GM19025 (cell line): ENCODE measurements at regions not wholly inside any gene's neighbourhood (a gene's known extent, or its start where the extent isn't known, plus 50 kb on each side); places are given as distances from the start of the nearest gene placed in this dataset.

Experiments used
- ATAC-seq: cut with Tn5 transposase; IDR thresholded peaks from one replicate; pipeline ENCODE4 v1.9.1; 2021; ENCODE audit warnings: mild to moderate bottlenecking, low read depth, moderate library complexity; ENCODE audit not compliant: unreplicated experiment

DNA sequence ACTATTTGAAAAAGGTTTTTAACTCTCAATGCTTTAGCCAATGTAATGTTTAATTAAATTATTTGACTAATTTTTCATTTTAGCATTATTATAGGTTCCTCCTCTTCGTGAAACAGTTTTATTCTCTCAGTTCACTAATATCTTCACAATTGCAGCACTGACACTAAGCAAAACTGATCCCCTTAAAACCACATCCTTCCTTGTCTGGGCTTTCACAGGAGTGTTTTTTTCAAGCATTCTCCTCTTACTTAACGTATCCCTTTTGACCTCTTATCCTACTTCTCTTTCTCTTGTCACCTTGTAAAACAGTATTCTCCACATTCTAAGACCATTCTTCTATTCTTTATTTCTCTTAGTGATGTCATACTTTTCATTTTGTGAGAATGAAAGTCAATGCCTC, 112.8 kb downstream of the DSC3 start:
- no peak for ATAC-seq

DNA sequence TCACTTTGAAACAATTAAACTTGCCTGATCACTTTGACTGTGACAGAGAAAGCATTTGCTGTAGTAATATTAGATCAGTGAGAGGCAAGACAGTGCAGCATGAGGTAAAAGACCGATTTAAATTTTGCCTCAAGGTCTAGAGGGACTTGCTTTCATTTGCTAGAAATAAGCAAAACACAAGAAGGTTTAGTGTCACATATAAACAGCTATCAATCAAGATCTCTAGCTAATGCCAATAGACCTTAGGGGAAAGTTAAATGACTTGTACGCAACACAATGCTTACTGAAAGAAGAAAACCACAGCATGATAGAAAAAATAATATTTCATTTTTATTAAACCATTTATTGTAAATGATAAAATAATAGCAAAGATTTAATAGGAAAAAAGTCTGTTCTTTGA, 113.5 kb downstream of the DSC3 start:
- ATAC-seq = no peak

DNA sequence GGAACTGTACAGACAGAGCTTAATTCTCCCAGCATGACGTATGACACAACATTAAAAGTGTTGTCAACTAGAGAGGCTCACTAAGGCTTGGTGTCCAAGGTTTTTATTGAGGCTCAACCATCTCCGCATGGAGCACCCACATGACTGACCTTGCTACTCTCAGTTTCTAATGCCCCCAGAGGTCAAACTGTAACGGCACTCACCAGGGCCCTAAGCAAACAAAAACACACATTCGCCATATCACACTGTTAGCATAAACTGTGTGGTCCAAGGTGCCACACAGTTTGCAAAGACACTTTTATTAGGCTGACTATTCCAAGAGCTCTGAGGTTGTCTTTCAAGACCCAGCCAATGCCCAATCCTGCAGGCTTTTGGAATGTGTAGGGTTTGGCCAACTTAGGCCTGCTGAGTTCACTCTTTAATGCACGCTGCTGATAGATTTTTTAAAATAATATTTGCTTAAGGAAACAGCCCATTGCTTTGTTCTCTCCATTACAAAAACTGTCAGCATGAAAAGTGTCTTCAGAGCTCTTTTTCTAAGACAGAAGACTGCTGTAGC, 114.9 kb downstream of the DSC3 start:
- no peak for ATAC-seq

DNA sequence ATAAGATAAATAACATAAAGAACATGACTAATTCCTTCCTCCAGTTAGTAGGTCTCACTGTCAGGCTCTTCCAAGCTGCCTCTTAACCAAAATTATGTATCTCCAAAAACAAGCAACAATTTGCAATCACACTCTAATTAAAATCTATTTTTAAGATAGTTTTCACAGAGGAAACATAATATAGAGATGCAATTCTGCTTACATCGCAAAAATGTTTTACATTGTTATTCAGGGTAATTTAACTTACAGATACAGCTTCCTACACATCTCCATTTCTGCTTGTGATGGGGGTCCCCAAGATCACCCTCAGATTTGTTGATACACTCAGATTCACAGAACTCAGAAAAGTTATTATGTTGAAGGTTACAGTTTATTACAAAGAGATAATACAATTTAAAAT, 115.5 kb downstream of the DSC3 start:
- no peak for ATAC-seq

DNA sequence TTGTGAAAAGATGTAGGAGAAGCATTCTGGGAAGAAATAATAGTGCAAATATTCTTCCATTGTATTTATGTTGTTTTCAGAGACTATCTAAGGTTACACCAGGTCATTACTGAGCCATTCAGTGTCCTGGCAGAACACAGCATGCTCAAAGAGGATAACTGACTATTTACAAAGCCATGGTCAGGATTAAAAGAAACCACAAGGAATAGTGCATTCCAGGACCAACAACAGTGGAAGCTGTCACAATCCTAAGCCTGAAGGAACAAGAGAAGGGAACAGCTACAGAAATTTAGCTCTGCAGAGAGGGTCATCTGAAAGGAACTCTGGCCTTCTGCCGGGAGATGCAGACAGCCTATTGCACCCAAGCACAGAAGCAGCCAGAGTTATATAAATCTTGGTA, 116.7 kb downstream of the DSC3 start:
- no peak for ATAC-seq

DNA sequence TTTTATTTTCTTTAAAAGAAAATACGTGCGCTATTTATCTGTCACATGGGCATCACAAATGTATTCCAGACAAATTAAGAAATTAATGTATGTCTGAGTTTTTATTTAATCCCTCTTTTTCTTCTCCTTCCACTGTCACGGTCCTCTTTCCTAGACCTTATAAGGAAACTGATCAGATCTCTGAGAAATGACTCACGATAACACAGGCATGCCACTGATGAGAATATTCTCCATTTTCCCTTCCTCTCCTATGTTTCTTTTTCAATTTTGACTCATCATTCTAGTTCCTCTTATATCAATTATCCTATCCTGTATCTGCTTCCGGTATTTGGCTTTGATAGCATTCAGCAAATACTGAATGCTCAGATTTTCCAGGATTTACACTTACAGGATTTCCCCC, 121.8 kb downstream of the DSC3 start:
- ATAC-seq = no peak

DNA sequence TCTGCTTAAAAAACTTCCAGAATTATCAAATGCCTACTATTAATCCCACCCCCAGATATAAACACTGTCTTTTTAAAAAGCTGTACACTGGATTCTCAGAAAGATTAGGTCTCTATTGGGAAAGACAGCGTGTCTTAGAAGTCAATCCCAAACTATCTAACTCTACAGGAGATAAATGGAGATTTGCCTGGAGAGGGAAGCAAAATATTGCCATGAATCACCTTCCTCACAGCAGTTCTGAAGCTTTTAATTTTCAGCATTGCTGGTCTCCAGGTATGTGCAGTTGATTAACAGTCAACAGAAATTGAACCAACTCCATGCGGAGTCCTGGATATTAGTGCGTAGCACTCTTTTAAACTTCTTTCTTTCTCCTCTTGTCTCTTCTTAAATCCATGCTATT, 122.2 kb downstream of the DSC3 start:
- no peak for ATAC-seq

DNA sequence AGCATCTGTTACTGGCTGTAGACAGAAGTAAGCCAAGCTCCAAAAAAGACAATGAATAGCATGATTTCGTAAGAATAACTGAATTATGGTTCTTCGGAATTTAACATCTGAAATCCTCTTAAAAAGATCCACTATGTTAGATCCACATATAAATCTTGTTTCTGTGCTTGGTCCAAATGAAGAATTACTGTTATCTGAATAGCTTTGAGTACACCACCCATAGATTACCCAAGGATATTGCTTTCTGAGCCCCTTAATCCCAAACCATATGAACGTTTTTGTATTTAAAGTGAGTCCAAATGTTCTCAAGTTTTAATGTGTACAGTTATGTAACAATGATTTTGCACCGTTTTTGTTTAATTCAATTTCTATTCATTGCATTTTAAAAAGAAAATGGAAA, 124.9 kb downstream of the DSC3 start:
- ATAC-seq = no peak

DNA sequence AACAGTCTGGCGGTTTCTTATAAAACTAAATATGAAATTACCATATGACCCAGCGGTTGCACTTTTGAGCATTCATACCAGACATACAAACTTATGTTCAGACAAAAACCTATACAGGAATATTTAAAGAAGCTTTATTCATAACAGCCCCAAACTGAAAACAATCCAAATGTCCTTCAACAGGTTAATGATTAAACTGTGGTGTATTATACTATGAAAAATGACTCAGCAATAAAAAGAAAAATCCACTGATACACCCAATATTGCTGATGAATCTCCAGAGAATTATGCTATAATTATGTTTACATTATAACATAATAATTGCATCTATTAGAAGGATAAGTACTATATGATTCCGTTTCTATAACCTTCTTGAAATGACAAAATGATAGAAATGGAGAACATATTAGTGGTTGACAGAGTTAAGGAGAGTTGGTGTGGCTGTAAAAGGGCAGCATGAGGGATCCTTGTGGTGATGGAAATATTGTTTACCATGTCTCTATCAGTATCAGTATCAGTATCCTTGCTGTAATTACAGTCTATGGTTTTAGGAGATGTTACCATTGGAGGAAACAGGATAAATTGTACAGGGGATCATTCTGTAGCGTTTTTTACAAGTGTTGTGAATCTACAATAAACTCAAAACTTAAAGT, 127.1 kb downstream of the DSC3 start:
- no peak for ATAC-seq

DNA sequence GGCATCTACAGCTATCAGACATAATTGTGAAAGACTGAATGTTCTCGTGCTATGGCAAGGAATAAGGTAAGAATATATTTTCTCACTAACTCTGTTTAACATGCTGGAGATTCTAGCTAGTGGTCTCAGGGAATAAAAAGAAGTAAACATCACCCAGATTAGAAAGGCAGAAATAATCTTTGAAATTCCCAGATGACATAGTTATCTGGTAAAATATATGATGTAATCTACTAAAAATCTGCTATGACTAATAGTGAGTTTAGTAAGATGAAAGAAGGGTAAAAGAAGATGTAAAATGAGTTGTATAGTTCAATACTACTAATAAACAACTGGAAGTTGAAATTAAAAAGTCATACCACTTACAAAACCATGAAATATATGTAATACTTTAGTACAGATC, 134.2 kb downstream of the DSC3 start:
- ATAC-seq = no peak

DNA sequence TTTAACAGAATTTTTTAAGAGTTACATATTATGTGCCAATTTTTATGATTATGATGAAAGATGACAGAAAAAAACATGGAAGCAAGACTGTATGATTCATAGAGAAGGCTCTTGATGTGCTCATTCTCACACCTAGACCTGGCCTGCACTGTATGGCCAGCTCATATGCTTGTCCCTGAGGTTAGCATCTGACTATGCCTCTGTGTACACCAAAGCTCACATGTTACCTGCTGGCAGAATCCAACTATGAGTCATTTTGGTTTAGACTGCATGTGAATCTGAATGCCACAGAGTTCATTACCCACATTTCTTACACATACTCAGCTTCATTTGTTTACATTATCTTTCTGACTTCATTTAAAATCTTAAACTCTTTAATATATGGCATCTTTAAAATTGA, 139.0 kb downstream of the DSC3 start:
- ATAC-seq = no peak

DNA sequence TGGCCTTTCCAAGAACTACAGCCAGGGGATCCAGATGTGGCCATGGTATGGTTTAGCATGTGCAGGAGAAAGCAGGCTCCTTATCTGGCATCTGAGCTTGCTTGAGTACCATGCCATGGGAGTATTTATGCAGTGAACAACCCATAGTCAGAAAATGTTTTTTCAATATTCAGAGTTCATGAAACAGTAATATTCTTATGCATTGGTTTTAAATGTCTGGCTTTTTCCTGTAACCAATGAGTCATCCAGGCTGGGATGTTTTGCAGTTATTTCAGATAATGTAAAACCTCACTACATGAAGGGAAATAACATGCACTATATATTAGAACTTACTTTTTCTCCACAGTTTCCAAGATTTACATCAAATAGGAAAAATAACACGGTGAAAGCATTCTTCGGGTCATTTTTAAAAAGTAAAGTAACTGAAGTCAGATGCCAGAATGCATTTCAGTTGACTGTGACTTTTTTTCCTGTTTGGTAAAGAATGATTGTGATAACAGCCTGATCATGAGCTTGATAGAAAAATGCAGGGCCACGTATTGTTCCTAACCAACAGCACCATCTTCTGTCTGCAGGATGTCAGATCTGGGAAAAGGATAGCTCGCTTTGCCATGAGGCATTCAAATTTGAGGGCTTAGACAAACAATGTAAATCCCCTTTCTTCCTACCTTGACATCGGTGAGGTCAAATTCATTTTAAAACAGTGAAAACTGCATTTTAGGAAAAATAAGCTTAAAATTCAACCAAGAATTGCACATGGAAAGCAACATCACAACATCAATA, 152.8 kb downstream of the DSC3 start:
- no peak for ATAC-seq

DNA sequence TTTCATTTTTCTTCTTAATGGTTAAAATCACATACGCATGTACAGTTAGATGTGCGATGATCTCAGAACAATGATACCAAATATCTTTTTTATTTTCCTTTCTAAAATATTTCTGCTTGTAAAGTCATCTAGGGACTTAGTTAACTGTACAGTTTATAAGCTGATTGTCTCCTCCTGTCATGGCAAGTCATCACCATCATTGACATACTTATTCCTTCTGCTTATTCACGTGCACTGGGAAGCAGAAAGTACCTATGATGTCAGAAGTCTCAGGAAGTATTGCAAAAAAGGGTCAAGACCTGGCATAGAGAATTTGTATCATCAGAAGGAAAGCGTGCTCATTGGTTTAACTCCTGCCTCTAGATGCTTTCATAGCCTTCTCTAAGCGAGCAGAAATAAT, 154.2 kb downstream of the DSC3 start:
- no peak for ATAC-seq

DNA sequence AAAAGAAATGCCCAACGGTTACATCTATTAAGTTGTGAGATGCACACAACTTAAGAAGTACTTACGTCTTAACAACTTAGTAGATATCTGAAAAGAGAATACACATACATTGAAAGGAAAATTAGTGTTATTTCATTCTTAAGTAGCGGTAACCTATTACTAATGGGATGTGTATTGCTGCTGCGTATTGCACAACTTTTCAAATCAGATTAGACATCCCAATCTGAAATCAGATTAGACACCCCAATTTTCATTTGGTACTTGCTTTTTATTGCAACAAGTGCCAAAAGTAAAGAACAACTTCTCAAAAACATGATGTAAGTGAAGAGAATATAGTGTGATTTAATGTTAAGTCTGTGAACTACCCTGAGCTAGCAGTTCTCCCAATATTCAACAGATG, 155.5 kb downstream of the DSC3 start:
- ATAC-seq = no peak

DNA sequence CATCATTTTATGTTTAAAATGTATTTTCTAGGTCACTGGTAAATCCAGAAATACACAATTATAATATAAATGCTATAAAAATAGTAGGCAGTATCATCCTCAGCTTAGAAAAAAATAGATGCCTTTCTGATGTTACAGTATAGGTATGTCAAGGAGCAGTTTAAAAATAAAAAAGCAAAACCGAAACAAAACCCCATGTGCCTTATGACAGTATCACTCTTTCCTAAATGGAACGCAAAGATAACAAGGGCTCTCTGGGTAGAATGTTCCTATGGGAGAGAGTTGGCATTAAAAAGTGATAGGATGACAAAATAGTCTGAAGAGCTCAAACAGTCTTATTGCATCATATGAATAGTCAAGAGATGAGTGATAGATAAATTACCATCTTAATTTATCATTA, 172.1 kb downstream of the DSC3 start:
- no peak for ATAC-seq

DNA sequence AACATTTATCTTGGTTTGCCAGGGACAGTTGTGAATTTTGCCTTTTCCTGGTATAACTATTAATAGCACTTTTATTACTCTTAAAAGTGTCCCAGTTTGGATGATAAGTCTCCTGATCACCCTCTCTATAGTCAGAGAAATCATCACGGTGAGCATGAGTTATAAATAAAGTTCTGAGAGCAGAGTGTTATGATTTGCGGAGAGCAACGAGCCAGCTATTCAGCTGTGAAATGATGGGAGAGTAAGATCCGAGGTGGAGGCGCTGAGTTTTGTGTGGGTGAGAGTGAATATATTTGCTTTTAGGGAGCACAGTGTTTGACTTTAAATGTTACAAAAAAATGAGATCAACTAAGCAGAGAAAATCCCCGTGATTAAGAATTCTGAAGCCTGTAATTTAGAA, 179.6 kb downstream of the DSC3 start:
- no peak for ATAC-seq

DNA sequence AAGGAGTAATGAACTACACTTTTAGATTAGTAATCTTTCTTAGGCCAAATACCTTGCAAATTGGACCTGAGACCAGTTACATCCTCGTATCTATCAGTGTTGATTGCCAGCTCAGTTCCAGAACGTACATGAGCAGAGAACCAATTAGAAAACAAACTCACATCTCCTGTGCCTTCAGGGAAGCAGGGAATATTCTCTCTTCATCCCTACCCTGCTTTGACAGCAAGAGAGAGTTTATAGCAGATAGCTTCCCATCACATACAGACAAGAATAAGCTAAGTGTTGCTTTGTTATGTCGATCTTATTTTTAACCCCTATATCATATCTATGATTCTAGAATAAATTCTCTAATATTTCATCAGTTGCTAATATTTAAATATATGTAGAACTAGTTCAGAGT, 181.8 kb downstream of the DSC3 start:
- ATAC-seq = no peak

DNA sequence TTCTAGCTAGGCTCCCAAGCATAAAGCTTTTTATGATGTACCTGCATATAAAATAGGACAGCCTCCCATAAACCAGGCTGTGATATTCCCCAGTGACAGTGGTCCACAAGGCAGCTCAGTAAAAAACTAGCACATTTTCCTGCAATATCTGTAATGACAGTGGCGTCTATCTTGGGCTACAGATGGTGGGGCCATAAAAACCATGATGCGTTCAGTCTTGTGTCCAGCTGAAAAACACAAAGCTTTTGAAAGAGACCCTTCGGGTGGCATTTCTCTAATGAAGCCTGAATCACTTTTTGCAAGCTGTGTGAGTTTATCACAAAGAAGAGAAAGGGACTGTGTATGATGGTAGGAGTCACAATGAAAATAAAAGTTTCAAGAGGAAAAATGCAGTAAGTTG, 183.5 kb downstream of the DSC3 start:
- no peak for ATAC-seq

DNA sequence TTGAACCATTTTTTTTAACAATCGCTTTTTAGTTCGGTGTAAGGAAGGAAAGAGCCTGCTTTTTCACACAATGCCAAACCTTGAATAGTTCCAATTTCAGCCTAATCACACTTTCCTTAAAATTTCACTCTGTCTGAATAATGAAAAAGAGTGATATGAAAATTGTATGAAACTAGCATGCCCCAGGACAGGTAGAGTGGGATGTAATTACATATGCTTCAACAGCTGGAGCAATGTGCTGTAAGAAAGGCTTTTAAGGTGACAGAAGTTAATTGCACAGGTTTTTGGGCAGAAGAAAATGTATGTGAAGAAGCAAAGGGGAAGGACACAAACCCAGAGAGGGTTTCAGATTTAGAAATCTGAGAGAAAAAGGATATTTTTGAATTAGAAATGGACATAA, 184.0 kb downstream of the DSC3 start:
- ATAC-seq = no peak

DNA sequence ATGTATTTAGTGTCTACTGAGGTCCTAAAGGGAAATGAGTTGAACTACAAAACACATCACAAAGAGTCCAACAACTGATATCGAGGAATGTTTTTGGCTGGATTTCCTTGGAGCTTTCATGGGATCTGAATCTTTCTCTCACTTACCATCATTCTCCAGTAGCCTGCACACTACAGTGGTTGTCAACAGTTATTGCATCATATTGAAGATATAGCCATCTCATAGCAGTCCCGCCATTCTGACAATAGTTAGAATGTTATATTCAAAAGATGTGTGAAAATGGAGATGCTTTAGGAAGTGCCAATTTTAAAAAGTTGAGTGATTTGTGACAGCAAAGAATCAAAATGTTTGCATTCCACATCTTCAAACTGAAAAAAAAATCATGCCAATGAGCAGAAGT, 186.8 kb downstream of the DSC3 start:
- no peak for ATAC-seq

DNA sequence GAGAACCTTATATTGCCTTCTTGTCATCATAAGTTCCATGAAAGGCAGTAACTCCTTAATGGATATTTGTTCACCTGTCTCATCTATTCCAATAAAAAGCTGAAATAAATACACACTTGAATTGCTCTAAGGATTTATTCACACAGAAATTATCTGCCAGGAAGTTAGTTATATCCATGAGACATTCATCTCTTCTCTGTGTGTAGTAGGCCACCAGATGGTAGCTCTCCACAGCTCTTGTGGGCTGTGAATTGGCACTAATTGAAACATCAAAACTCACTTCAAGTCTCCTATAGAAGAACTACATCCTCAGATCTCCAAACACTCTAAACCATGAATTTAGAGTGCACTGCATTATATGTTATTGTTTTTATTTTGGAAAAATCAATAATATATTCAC, 189.6 kb downstream of the DSC3 start:
- no peak for ATAC-seq

DNA sequence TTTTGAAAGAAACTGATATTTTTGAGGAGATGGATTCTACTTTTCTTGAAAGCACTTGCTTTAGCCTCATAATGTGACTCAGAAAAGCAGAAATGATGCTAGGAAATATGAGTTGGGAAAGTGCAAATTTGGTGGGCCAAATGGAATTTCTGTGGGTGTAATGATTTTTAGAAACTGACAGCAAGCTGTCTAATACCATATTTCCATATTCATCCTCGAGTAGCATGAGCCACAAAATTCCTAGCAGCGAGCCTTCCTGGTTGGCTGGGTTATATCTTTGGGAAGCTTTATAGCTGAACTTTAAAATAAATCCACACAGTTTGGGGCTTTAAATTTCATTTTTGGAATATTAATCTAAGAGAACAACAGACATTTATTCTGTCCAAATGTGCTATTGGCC, 190.0 kb downstream of the DSC3 start:
- ATAC-seq = no peak
